GM12872 (cell line): ENCODE measurements at regions not wholly inside any gene's neighbourhood (a gene's known extent, or its start where the extent isn't known, plus 50 kb on each side); places are given as distances from the start of the nearest gene placed in this dataset.

Experiments
- CTCF ChIP-seq: IDR thresholded peaks from 3 replicates; pipeline ENCODE4 v1.5.1; 2011; ENCODE audit warnings: low read depth, mild to moderate bottlenecking, low read length, moderate library complexity; ENCODE audit not compliant: insufficient read depth

GRCh38 chr12:20055856-20056255 lies 312.5 kb upstream of the PDE3A start:
- no peak for TF ChIP-seq CTCF

GRCh38 chr12:20057398-20057797 lies 310.9 kb upstream of the PDE3A start:
- no peak for TF ChIP-seq CTCF

- no peak for TF ChIP-seq CTCF
Measured at GRCh38 chr12:20063116-20063515, 305.2 kb upstream of the PDE3A start.

- TF ChIP-seq CTCF = no peak
Measured at GRCh38 chr12:20077618-20078017, 290.7 kb upstream of the PDE3A start.

- no peak for TF ChIP-seq CTCF
Measured at GRCh38 chr12:20089077-20089476, 279.3 kb upstream of the PDE3A start.

- no peak for TF ChIP-seq CTCF
Measured at GRCh38 chr12:20096430-20096829, 271.9 kb upstream of the PDE3A start.

- no peak for TF ChIP-seq CTCF
Measured at GRCh38 chr12:20097626-20098025, 270.7 kb upstream of the PDE3A start.
